GM23338 (cell line): ENCODE measurements at regions not wholly inside any gene's neighbourhood (a gene's known extent, or its start where the extent isn't known, plus 50 kb on each side); places are given as distances from the start of the nearest gene placed in this dataset.
"Not testable (repeated sequence)": the region's sequence is repeated elsewhere in the genome, so short reads cannot be mapped to it uniquely, and the experiment has no call there.

Experiments used
- ATAC-seq: fragments of 200-7000 bp; cut with Tn5 transposase; 3 replicates; pipeline ENCODE4 v1.9.1; 2020
- DNase-seq: peaks from one replicate; pipeline ENCODE4 v3.0.0-alpha.2; 2015; ENCODE audit warnings: low spot score
- H2AFZ ChIP-seq: fragments of 200-600 bp; sonication (generic); 2 replicates; pipeline ENCODE4 v1.8.0; 2016; ENCODE audit warnings: antibody characterized with exemption, mild to moderate bottlenecking, moderate library complexity
- H3F3A ChIP-seq: fragments of 200-600 bp; sonication (generic); replicated peaks from 2 replicates; pipeline ENCODE4 v1.8.0; 2017; ENCODE audit warnings: antibody characterized with exemption, mixed run types, low read depth
- H3K27ac ChIP-seq: fragments of 200-600 bp; sonication (generic); 2 replicates; pipeline ENCODE4 v1.6.1; 2016; ENCODE audit warnings: low read depth
- H3K27me3 ChIP-seq: fragments of 200-600 bp; sonication (generic); 2 replicates; pipeline ENCODE4 v1.8.0; 2016; ENCODE audit warnings: mild to moderate bottlenecking, mixed run types, moderate library complexity; ENCODE audit not compliant: insufficient read depth
- H3K36me3 ChIP-seq: fragments of 200-600 bp; sonication (generic); 2 replicates; pipeline ENCODE4 v1.8.0; 2016; ENCODE audit warnings: mild to moderate bottlenecking; ENCODE audit not compliant: insufficient read depth
- H3K4me1 ChIP-seq: fragments of 200-600 bp; sonication (generic); 2 replicates; pipeline ENCODE4 v1.8.0; 2016; ENCODE audit warnings: mild to moderate bottlenecking, moderate library complexity; ENCODE audit not compliant: insufficient read depth
- H3K4me2 ChIP-seq: fragments of 200-600 bp; sonication (generic); 2 replicates; pipeline ENCODE4 v1.7.1; 2017; ENCODE audit warnings: mixed run types
- H3K4me3 ChIP-seq: fragments of 200-600 bp; sonication (generic); 2 replicates; pipeline ENCODE4 v1.6.1; 2016; ENCODE audit warnings: mixed run types
- H3K79me2 ChIP-seq: fragments of 200-600 bp; sonication (generic); replicated peaks from 2 replicates; pipeline ENCODE4 v1.8.0; 2017; ENCODE audit warnings: mild to moderate bottlenecking; ENCODE audit not compliant: insufficient read depth
- H3K9me2 ChIP-seq: fragments of 200-600 bp; sonication (generic); 2 replicates; pipeline ENCODE4 v1.8.0; 2017; ENCODE audit not compliant: insufficient read depth
- H4K20me1 ChIP-seq: fragments of 200-600 bp; sonication (generic); replicated peaks from 2 replicates; pipeline ENCODE4 v1.8.0; 2017; ENCODE audit warnings: mild to moderate bottlenecking; ENCODE audit not compliant: insufficient read depth
- H3K27ac Mint-ChIP-seq: 2 replicates; pipeline ENCODE4 v1.8.0; 2020; ENCODE audit warnings: inconsistent platforms, mild to moderate bottlenecking, moderate library complexity, mixed read lengths
- H3K27me3 Mint-ChIP-seq: 3 replicates; pipeline ENCODE4 v1.8.0; 2022; ENCODE audit warnings: low read depth, mild to moderate bottlenecking, moderate library complexity, mixed read lengths, inconsistent platforms; ENCODE audit not compliant: insufficient read depth, poor library complexity
- H3K36me3 Mint-ChIP-seq: 3 replicates; pipeline ENCODE4 v1.8.0; 2021; ENCODE audit warnings: low read depth, mild to moderate bottlenecking, inconsistent platforms, moderate library complexity, mixed read lengths
- H3K4me1 Mint-ChIP-seq: 3 replicates; pipeline ENCODE4 v1.8.0; 2020; ENCODE audit warnings: mild to moderate bottlenecking, inconsistent platforms, mixed read lengths
- H3K4me3 Mint-ChIP-seq: 3 replicates; pipeline ENCODE4 v1.8.0; 2021; ENCODE audit warnings: moderate library complexity, mild to moderate bottlenecking, inconsistent platforms, mixed read lengths
- H3K9me3 Mint-ChIP-seq: 3 replicates; pipeline ENCODE4 v1.8.0; 2020; ENCODE audit warnings: moderate library complexity, mild to moderate bottlenecking, inconsistent platforms, mixed read lengths
- CTCF ChIP-seq, 2 experiments: fragments of 200-600 bp in 1 of 2; sonication (generic) in 1 of 2; conservative IDR thresholded peaks; 2 replicates each; pipeline versions ENCODE4 v1.5.1 to v1.6.1; 2016 to 2017; ENCODE audit warnings: antibody characterized with exemption in 2 of 2, low read depth in 2 of 2, mild to moderate bottlenecking in 2 of 2, moderate library complexity in 1 of 2
- JUNB ChIP-seq: IDR thresholded peaks from one replicate; pipeline ENCODE4 v1.6.1; 2016; ENCODE audit warnings: antibody characterized with exemption; ENCODE audit not compliant: unreplicated experiment
- REST ChIP-seq: IDR thresholded peaks from one replicate; pipeline ENCODE4 v1.6.1; 2018; ENCODE audit warnings: antibody characterized with exemption; ENCODE audit not compliant: unreplicated experiment
- STAT1 ChIP-seq: IDR thresholded peaks from one replicate; pipeline ENCODE4 v1.6.1; 2016; ENCODE audit warnings: antibody characterized with exemption; ENCODE audit not compliant: unreplicated experiment
- ZNF331 ChIP-seq: fragments of 250-450 bp; sonication (Bioruptor Pico); IDR thresholded peaks from 2 replicates; pipeline ENCODE4 v1.5.0; 2020; ENCODE audit warnings: low read depth, mild to moderate bottlenecking, moderate library complexity
- ZNF462 ChIP-seq: fragments of 250-450 bp; sonication (Bioruptor Pico); IDR thresholded peaks from 2 replicates; pipeline ENCODE4 v1.5.0; 2020; ENCODE audit warnings: mild to moderate bottlenecking, moderate library complexity

GRCh38 chr9:19895578-19895977 is 106.7 kb upstream of the SLC24A2 start:
- H3K9me3 Mint-ChIP-seq, H3K4me1 Mint-ChIP-seq, H3K36me3 Mint-ChIP-seq, DNase-seq, H3K4me3 Mint-ChIP-seq, H3K4me1 ChIP-seq, H3K79me2 ChIP-seq, H4K20me1 ChIP-seq, H3K27me3 Mint-ChIP-seq, H3F3A ChIP-seq, H3K27ac ChIP-seq, H3K9me2 ChIP-seq, ATAC-seq, H3K27ac Mint-ChIP-seq, H3K36me3 ChIP-seq, H3K4me3 ChIP-seq, H2AFZ ChIP-seq, H3K4me2 ChIP-seq, H3K27me3 ChIP-seq: not testable (repeated sequence)

GRCh38 chr9:19895006-19895405 is 106.2 kb upstream of the SLC24A2 start:
- 0 out of 2 replicates have a peak, but pooled peaks cover 4% of the 10 kb centered on the region for H3K9me2 ChIP-seq
- Mint-ChIP-seq H3K36me3 (no peaks in the 10 kb centered on the region), H3K4me3 (no peak overlapping the region), H3K4me1 (no peaks in the 10 kb centered on the region), H3K9me3 (no peaks in the 10 kb centered on the region), H3K27me3 (no peaks in the 10 kb centered on the region), H3K27ac (no peak overlapping the region; the same call in 1 of the 2 replicates)
- no peaks in the 10 kb centered on the region for H4K20me1 ChIP-seq
- H3K27me3 ChIP-seq: no peaks in the 10 kb centered on the region
- no peaks in the 10 kb centered on the region for H3F3A ChIP-seq
- H3K4me3 ChIP-seq: no peak overlapping the region
- TF ChIP-seq JUNB: no peak
- no peak for TF ChIP-seq ZNF462 (CRISPR knock-in tag)
- no peak for TF ChIP-seq CTCF (conservative IDR thresholded peaks at IDR 0.05; ENCODE audit: low read depth in 2 of 2)
- TF ChIP-seq REST: no peak
- no peak for TF ChIP-seq STAT1
- no peak for TF ChIP-seq ZNF331 (CRISPR knock-in tag)
- H3K4me1 ChIP-seq: no peaks in the 10 kb centered on the region
- H2AFZ ChIP-seq: no peak overlapping the region
- ATAC-seq (no peak), DNase-seq (no peak)
- H3K27ac ChIP-seq: no peak overlapping the region
- no peak overlapping the region for H3K4me2 ChIP-seq
- H3K79me2 ChIP-seq: no peaks in the 10 kb centered on the region
- no peaks in the 10 kb centered on the region for H3K36me3 ChIP-seq
